ENCODE measurements at regions not wholly inside any gene's neighbourhood (a gene's known extent, or its start where the extent isn't known, plus 50 kb on each side); places are given as distances from the start of the nearest gene placed in this dataset.

DNA sequence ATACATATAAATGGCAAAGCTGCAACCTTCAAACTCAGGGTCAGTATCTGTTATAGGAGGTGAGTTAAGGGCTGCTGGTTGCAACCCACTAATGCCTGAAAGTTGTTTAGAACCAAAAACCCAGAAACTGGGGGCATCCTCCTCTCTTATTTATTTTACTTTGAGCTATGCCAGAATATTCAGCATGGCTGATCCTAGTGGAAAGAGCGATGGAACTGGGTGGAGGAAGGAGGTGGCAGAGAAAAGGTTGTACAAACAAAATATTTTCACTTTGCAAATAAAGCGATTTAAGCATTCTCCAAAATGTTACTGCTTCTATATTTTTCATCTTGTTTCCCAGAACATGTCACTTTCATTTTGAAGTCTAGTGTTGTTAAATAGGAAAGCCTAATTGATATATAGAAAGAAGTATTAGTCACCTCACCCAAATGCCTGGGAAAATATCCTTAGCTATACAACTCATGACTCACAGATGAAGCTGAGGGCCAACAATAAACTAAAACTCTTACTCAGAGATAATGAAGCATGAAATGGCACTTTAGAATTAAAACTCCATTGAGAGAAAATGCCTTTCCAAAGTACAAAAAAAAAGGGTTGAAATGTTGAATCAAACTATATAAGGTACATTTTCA, 251.4 kb upstream of the UBE2E3 start:
- no peaks in the 10 kb centered on the region for H3K9me3 ChIP-seq (ENCODE audit: control insufficient read depth, low read depth, low read length)
- Mint-ChIP-seq H3K9me3 (no peaks in the 10 kb centered on the region), H3K36me3 (ENCODE audit: insufficient read depth in 1 of 3, low read depth in 3 of 3) (no peaks in the 10 kb centered on the region), H3K27ac (no peak overlapping the region), H3K27me3 (ENCODE audit: low read depth) (no peaks in the 10 kb centered on the region), H3K4me1 (no peaks in the 10 kb centered on the region), H3K4me3 (no peak overlapping the region)
- no peak overlapping the region for H3K4me2 ChIP-seq (ENCODE audit: insufficient read depth, insufficient read length, low read length)
- no peak overlapping the region for H2BK5ac ChIP-seq (ENCODE audit: insufficient read length, low read length)
- WGBS (ENCODE audit: extremely low coverage, insufficient read length, low lambda C conversion rate), result no CpG with 5 or more reads among the region's 2 CpGs
- H2BK15ac ChIP-seq (ENCODE audit: low read depth, low read length), result no peak overlapping the region
- no peaks in the 10 kb centered on the region for H3K79me1 ChIP-seq (ENCODE audit: insufficient read depth, low read depth, low read length, poor library complexity, severe bottlenecking)
- no peak overlapping the region for H3T11ph ChIP-seq (ENCODE audit: low read length)
- no peak overlapping the region for H3K23ac ChIP-seq (ENCODE audit: insufficient read length, low read depth, low read length)
- H2BK12ac ChIP-seq (ENCODE audit: insufficient read length, low read depth, low read length), result no peak overlapping the region
- H4K20me1 ChIP-seq (ENCODE audit: control insufficient read depth, insufficient read depth, insufficient read length), result no peaks in the 10 kb centered on the region
- no peak overlapping the region for H3K4ac ChIP-seq (ENCODE audit: low read depth, low read length)
- H3K27ac ChIP-seq (ENCODE audit: insufficient read length, low read depth, low read length), result no peak overlapping the region
- H3K14ac ChIP-seq (ENCODE audit: insufficient read depth, low read length), result no peak overlapping the region
- no peak overlapping the region for H4K8ac ChIP-seq (replicated peaks; ENCODE audit: insufficient read length, low read depth, low read length)
- no peaks in the 10 kb centered on the region for H3K4me1 ChIP-seq (ENCODE audit: insufficient read depth, low read length)
- H3K9ac ChIP-seq (ENCODE audit: extremely low read depth, insufficient read length, low read length), result no peak overlapping the region
- H2BK20ac ChIP-seq (ENCODE audit: low read depth, low read length, poor library complexity, severe bottlenecking), result no peak overlapping the region
- no peak overlapping the region for H4K91ac ChIP-seq (ENCODE audit: insufficient read length, low read depth, low read length)
- no peak for TF ChIP-seq CTCF (conservative IDR thresholded peaks at IDR 0.05)
- no peaks in the 10 kb centered on the region for H3K23me2 ChIP-seq (ENCODE audit: insufficient read length, low read depth, low read length, poor library complexity, severe bottlenecking)
- no peak overlapping the region for H3K18ac ChIP-seq (ENCODE audit: insufficient read length, low read depth, low read length)
- DNase-seq, result no peak
- no peak overlapping the region for H3K56ac ChIP-seq (ENCODE audit: insufficient read length, low read depth, low read length)
- no peaks in the 10 kb centered on the region for H3K79me2 ChIP-seq (ENCODE audit: insufficient read depth, low read length)
- H2AK5ac ChIP-seq (ENCODE audit: insufficient read length, low read length), result no peak overlapping the region
- no peak overlapping the region for H2AFZ ChIP-seq (ENCODE audit: low read length)
- no peak overlapping the region for H4K5ac ChIP-seq (ENCODE audit: insufficient read length, low read depth, low read length)
- H2BK120ac ChIP-seq (ENCODE audit: low read depth, low read length, poor library complexity, severe bottlenecking), result no peak overlapping the region
- H3K27me3 ChIP-seq (ENCODE audit: insufficient read depth, low read length), result no peaks in the 10 kb centered on the region

Data from H9 (cell line).